ENCODE measurements at regions not wholly inside any gene's neighbourhood (a gene's known extent, or its start where the extent isn't known, plus 50 kb on each side); places are given as distances from the start of the nearest gene placed in this dataset.

- TF ChIP-seq CTCF (IDR thresholded peaks at IDR 0.05) (no peak), POLR2A (IDR thresholded peaks at IDR 0.05) (no peak), POLR2AphosphoS5 (IDR thresholded peaks at IDR 0.05) (no peak), EP300 (IDR thresholded peaks at IDR 0.05; ENCODE audit: low read depth) (no peak)
Observed at GRCh38 chr3:180420016-180420415, 181.9 kb upstream of the TTC14 start.
